Fibroblast of pulmonary artery (primary cell): ENCODE measurements at regions not wholly inside any gene's neighbourhood (a gene's known extent, or its start where the extent isn't known, plus 50 kb on each side); places are given as distances from the start of the nearest gene placed in this dataset.

ENCODE experiments used
- DNase-seq: peaks from one replicate; pipeline ENCODE4 v3.0.0-alpha.2; 2010; ENCODE audit warnings: low read depth
- H3K4me3 ChIP-seq: replicated peaks from 2 replicates; pipeline ENCODE4 v1.5.1; 2011; ENCODE audit warnings: low read depth, mild to moderate bottlenecking, control low read depth, low read length, moderate library complexity
- CTCF ChIP-seq: IDR thresholded peaks from 2 replicates; pipeline ENCODE4 v1.5.1; 2011; ENCODE audit warnings: mild to moderate bottlenecking, control low read depth, low read length, inconsistent platforms; ENCODE audit errors: missing control alignments

- DNase-seq = no peak
- no peak overlapping the region for H3K4me3 ChIP-seq
- TF ChIP-seq CTCF = no peak
Observed at GRCh38 chr3:186411994-186412393, 50.0 kb upstream of the DGKG start.
